ENCODE measurements at regions not wholly inside any gene's neighbourhood (a gene's known extent, or its start where the extent isn't known, plus 50 kb on each side); places are given as distances from the start of the nearest gene placed in this dataset.

- H3K27me3 ChIP-seq (replicated peaks in 1 of 7): peaks cover 0 to 9% (median 0%) of the 10 kb centered on the region in 7 donors
- no peak overlapping the region for H3K27ac ChIP-seq
- 49 to 80% (median 71%) methylated on average over 5 of the region's 5 CpGs for WGBS, 5 donors
- TF ChIP-seq CTCF (IDR thresholded peaks at IDR 0.05 in 8 of 11, conservative IDR thresholded peaks at IDR 0.05 in 3 of 11) (no peak), POLR2A (IDR thresholded peaks at IDR 0.05) (no peak), POLR2AphosphoS5 (IDR thresholded peaks at IDR 0.05) (no peak)
- no peaks in the 10 kb centered on the region for H3K4me1 ChIP-seq
- H3K9me3 ChIP-seq: no peaks in the 10 kb centered on the region
- intact Hi-C loops (cut with DNase I; ENCODE audit: low total_unique reads): no loop called here
- no peak overlapping the region for H3K4me3 ChIP-seq
- no peaks in the 10 kb centered on the region for H3K36me3 ChIP-seq
- DNase-seq: no peak
Measured at GRCh38 chr20:5486377-5487054, 124.3 kb downstream of the GPCPD1 start.

DNA sequence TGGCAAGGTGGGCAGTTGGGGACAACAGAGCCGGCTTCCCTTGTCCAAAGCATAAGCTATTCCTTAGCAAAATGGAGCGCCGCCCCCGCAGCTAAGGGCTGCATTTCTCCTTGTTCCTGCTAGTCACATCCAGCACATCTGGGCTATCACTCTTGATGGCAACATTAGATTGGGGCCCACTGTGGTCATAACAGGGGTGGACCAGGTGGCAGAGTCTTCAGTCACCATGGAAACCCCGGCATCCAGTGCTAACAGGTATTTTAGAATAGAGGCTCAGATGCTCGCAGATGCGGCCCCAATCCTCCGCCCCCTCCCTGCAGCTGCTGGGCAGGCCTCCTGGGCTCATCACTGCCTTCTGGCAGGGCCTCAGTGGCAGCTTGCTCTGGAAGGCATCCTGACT, 125.9 kb downstream of the GPCPD1 start:
- no peaks in the 10 kb centered on the region for H3K9me3 ChIP-seq
- WGBS, 5 donors: 84 to 94% (median 89%) methylated on average over 6 to 8 of the region's 8 CpGs
- no peaks in the 10 kb centered on the region for H3K4me1 ChIP-seq
- intact Hi-C loops (cut with DNase I; ENCODE audit: low total_unique reads): no loop called here
- no peaks in the 10 kb centered on the region for H3K36me3 ChIP-seq
- no peak for DNase-seq
- no peak overlapping the region for H3K27ac ChIP-seq
- TF ChIP-seq POLR2A (IDR thresholded peaks at IDR 0.05) (no peak), POLR2AphosphoS5 (IDR thresholded peaks at IDR 0.05) (no peak), CTCF (IDR thresholded peaks at IDR 0.05 in 8 of 11, conservative IDR thresholded peaks at IDR 0.05 in 3 of 11) (no peak)
- H3K27me3 ChIP-seq (replicated peaks in 1 of 7): peaks cover 0 to 9% (median 0%) of the 10 kb centered on the region in 7 donors
- no peak overlapping the region for H3K4me3 ChIP-seq

DNA sequence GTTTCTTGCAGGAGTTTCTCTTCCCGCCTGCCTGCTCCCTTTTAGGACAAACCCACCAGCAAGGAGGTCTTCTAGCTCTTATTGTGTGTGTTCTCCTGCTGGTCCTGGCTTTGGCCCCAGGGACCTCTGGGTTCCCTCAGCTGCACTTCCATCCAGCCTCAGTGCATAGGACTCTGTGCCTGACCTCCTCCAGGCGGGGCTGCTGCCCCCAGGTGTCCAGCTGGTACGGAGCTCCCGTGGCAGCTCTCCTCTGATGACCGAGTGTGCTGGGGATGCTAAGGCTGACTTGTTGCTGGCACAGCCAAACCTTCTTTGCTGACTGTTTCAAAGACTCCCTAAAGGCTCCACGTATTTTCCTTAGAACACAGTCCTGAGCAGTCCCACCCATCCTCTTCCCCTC, 126.5 kb downstream of the GPCPD1 start:
- Histone ChIP-seq H3K9me3 (no peaks in the 10 kb centered on the region), H3K27me3 (replicated peaks in 1 of 7) (peaks cover 0 to 9% (median 0%) of the 10 kb centered on the region in 7 donors), H3K4me3 (no peak overlapping the region), H3K36me3 (no peaks in the 10 kb centered on the region), H3K4me1 (no peaks in the 10 kb centered on the region), H3K27ac (no peak overlapping the region)
- 65 to 88% (median 75%) methylated on average over 6 of the region's 6 CpGs for WGBS, 5 donors
- TF ChIP-seq POLR2AphosphoS5 (IDR thresholded peaks at IDR 0.05): no peak
- intact Hi-C loops (cut with DNase I; ENCODE audit: low total_unique reads): no loop called here
- DNase-seq: no peak

- no peaks in the 10 kb centered on the region for H3K9me3 ChIP-seq
- intact Hi-C loops (cut with DNase I; ENCODE audit: low total_unique reads): no loop called here
- WGBS, 5 donors: 71 to 81% (median 76%) methylated on average over 2 of the region's 2 CpGs
- H3K4me1 ChIP-seq: no peaks in the 10 kb centered on the region
- no peaks in the 10 kb centered on the region for H3K36me3 ChIP-seq
- peaks cover 0 to 5% (median 0%) of the 10 kb centered on the region in 7 donors for H3K27me3 ChIP-seq (replicated peaks in 1 of 7)
- TF ChIP-seq POLR2A (IDR thresholded peaks at IDR 0.05) (no peak), POLR2AphosphoS5 (IDR thresholded peaks at IDR 0.05) (no peak), CTCF (IDR thresholded peaks at IDR 0.05 in 8 of 11, conservative IDR thresholded peaks at IDR 0.05 in 3 of 11) (no peak)
- no peak for DNase-seq
- no peak overlapping the region for H3K27ac ChIP-seq
- no peak overlapping the region for H3K4me3 ChIP-seq
Measured at GRCh38 chr20:5482791-5483190, 128.0 kb downstream of the GPCPD1 start.

All from spleen (tissue), 11 donors.